Gastrocnemius medialis (tissue), 4 donors: ENCODE measurements at regions not wholly inside any gene's neighbourhood (a gene's known extent, or its start where the extent isn't known, plus 50 kb on each side); places are given as distances from the start of the nearest gene placed in this dataset.
A peak's percentile ranks its signal among the peaks of the same experiment; 100 is the strongest.

Experiments
- ATAC-seq, 2 donors: fragments of 150-250 bp; one replicate each; pipeline ENCODE4 v1.9.1; 2016
- DNase-seq, 2 donors: peaks; one replicate each; pipeline ENCODE4 v3.0.0-alpha.2; 2019
- H3K27ac ChIP-seq, 4 donors: fragments of 200-600 bp; sonication (generic); 1 replicate in 1 of 4; 2 replicates in 3 of 4; pipeline ENCODE4 v1.5.1; 2016 to 2018; ENCODE audit warnings: mild to moderate bottlenecking in 2 of 4, moderate library complexity in 1 of 4
- H3K27me3 ChIP-seq, 3 donors: fragments of 200-600 bp; sonication (generic) in 2 of 3; 1 replicate in 1 of 3; 2 replicates in 2 of 3; pipeline versions ENCODE4 v1.5.1 to v1.6.0; 2016 to 2019; ENCODE audit warnings: mild to moderate bottlenecking in 1 of 3, moderate library complexity in 1 of 3
- H3K36me3 ChIP-seq, 2 donors: fragments of 200-600 bp; sonication (generic) in 1 of 2; one replicate each; pipeline ENCODE4 v1.5.1; 2017 to 2018
- H3K4me1 ChIP-seq, 2 donors: fragments of 200-600 bp; sonication (generic) in 1 of 2; one replicate each; pipeline ENCODE4 v1.5.1; 2016 to 2017; ENCODE audit warnings: mild to moderate bottlenecking in 2 of 2
- H3K4me3 ChIP-seq, 4 donors: fragments of 200-600 bp; sonication (generic) in 3 of 4; 1 replicate in 1 of 4; 2 replicates in 3 of 4; pipeline ENCODE4 v1.5.1; 2016 to 2019; ENCODE audit warnings: mild to moderate bottlenecking in 2 of 4
- H3K9me3 ChIP-seq, 3 donors: fragments of 200-600 bp; sonication (generic) in 2 of 3; 1 replicate in 1 of 3; 2 replicates in 2 of 3; pipeline ENCODE4 v1.5.1; 2016 to 2019
- POLR2A ChIP-seq, 2 donors: fragments of 450-650 bp; IDR thresholded peaks; one replicate each; pipeline ENCODE4 v1.6.1; 2017; ENCODE audit warnings: antibody characterized with exemption in 2 of 2, mild to moderate bottlenecking in 2 of 2, moderate library complexity in 2 of 2
- in situ Hi-C, 4 donors: fragments of 200-750 bp; cut with MboI; loops; one replicate each; pipeline versions ENCODE4 v1.15.0 to v1.8.0; 2017; ENCODE audit warnings: low sequenced_read_pairs in 4 of 4
- intact Hi-C: fragments of 100-400 bp; cut with DNase I; formaldehyde crosslinking; loops from one replicate; pipeline ENCODE4 v1.15.1; 2023; ENCODE audit warnings: low total_unique reads
- TF ChIP-seq, protein P1 (sequence below), 5 experiments: fragments of 450-650 bp in 3 of 5; fragments of 200-600 bp in 2 of 5; sonication (generic) in 2 of 5; IDR thresholded peaks in 4 of 5; conservative IDR thresholded peaks in 1 of 5; 1 replicate in 4 of 5; 2 replicates in 1 of 5; pipeline ENCODE4 v1.5.1; 2016 to 2019; ENCODE audit warnings: antibody characterized with exemption in 5 of 5, mild to moderate bottlenecking in 3 of 5, moderate library complexity in 3 of 5

DNA sequence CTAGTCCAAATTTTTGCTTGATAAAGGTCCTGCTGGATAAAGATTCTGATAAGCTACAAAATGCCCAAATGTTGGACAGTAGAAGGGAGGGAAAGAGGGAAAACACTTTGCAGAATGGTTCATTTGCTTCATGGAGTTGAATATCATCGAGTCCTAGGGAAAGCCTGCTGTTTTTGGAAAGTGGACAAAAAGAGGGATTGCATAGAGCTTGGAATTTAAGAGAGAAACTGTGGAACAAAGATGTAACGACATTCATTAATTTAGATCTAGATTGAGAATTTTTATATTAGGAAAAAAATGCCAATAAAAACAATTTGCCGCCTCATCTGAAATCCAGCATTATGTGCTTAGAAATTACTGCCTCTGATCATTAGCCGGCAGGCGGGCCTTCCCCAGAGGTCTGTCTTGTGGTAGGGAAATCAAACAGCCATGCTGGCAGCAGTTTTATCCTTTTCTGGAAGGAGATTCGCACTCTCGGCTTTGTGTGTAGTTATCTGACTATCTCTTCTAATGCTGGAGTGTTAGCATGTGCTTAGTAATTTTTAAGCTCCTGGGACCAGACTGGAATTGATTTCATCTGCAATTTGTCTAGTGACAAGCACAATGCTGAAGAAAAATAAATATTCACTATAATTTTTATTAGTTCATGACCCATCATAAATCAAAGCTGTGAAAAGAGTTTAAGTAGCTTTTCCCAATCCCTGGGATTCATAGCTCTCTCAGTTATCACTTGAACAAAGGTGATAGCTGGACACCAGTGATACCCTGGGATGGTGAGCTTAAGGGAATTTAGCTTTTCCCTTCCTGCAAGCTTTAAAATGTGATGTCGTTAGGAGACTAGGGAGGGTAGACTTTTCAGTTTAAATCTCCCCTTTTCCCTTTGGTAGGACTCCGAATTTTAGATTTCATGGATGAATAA, 329.5 kb downstream of the PRL start:
- intact Hi-C loops = no loop called here
- in situ Hi-C loops = no loop called here
- H3K27ac ChIP-seq = no peak overlapping the region
- H3K4me3 ChIP-seq = no peak overlapping the region
- no peaks in the 10 kb centered on the region for H3K9me3 ChIP-seq
- no peak for DNase-seq
- no peaks in the 10 kb centered on the region for H3K4me1 ChIP-seq
- no peaks in the 10 kb centered on the region for H3K27me3 ChIP-seq
- H3K36me3 ChIP-seq = no peaks in the 10 kb centered on the region
- ATAC-seq = no peak
- TF ChIP-seq, protein P1, sequence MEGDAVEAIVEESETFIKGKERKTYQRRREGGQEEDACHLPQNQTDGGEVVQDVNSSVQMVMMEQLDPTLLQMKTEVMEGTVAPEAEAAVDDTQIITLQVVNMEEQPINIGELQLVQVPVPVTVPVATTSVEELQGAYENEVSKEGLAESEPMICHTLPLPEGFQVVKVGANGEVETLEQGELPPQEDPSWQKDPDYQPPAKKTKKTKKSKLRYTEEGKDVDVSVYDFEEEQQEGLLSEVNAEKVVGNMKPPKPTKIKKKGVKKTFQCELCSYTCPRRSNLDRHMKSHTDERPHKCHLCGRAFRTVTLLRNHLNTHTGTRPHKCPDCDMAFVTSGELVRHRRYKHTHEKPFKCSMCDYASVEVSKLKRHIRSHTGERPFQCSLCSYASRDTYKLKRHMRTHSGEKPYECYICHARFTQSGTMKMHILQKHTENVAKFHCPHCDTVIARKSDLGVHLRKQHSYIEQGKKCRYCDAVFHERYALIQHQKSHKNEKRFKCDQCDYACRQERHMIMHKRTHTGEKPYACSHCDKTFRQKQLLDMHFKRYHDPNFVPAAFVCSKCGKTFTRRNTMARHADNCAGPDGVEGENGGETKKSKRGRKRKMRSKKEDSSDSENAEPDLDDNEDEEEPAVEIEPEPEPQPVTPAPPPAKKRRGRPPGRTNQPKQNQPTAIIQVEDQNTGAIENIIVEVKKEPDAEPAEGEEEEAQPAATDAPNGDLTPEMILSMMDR (IDR thresholded peaks at IDR 0.05 in 4 of 5, conservative IDR thresholded peaks at IDR 0.05 in 1 of 5) = no peak
- no peak for TF ChIP-seq POLR2A (IDR thresholded peaks at IDR 0.05)

DNA sequence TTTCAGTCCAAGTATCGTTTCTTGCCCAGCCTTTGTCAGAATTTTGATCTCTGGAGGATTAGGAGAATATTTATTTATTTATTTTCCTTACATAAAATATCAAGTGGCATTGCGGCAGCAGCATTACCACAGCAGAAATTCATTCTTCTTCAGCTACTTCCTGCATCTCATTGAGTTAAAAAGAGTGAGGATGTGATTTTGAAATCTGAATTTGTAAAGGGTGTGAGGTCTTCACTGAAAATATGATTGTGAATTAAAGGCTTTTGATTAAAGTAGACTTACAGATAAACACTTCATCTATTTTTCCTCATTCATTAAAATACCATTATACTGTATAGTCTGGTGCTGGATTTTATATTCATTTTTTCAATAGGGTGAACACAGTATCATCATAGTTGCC, 328.4 kb downstream of the PRL start:
- ATAC-seq (no peak), DNase-seq (no peak)
- no peaks in the 10 kb centered on the region for H3K36me3 ChIP-seq
- in situ Hi-C loops = no loop called here
- H3K4me1 ChIP-seq = no peaks in the 10 kb centered on the region
- no peaks in the 10 kb centered on the region for H3K27me3 ChIP-seq
- intact Hi-C loops = no loop called here
- H3K27ac ChIP-seq = no peak overlapping the region
- no peaks in the 10 kb centered on the region for H3K9me3 ChIP-seq
- no peak for TF ChIP-seq POLR2A (IDR thresholded peaks at IDR 0.05)
- TF ChIP-seq, protein P1 (IDR thresholded peaks at IDR 0.05 in 4 of 5, conservative IDR thresholded peaks at IDR 0.05 in 1 of 5) = no peak
- H3K4me3 ChIP-seq = no peak overlapping the region

DNA sequence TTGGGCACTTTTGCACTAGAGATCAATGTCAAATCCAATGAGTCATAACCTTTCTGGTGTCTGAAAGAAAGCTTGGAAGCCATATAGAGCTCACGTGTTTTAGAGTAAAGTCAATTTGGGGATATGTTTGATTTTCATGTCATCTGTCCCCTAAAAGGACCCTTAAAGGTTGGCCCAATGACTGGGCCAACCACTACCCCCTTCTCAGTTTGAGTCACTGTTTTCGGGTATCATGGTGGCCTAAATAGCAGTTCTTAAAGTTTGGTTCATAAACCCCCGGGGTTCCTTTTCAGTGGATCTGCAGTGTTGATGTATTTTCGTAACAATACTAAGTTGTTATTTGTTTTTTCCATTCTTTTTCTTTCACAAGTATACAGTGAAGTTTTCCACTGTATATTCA, 327.6 kb downstream of the PRL start:
- Histone ChIP-seq H3K9me3 (no peaks in the 10 kb centered on the region), H3K36me3 (no peaks in the 10 kb centered on the region), H3K27ac (no peak overlapping the region), H3K4me3 (no peak overlapping the region), H3K27me3 (no peaks in the 10 kb centered on the region), H3K4me1 (no peaks in the 10 kb centered on the region)
- no peak for TF ChIP-seq POLR2A (IDR thresholded peaks at IDR 0.05)
- TF ChIP-seq, protein P1 (IDR thresholded peaks at IDR 0.05 in 4 of 5, conservative IDR thresholded peaks at IDR 0.05 in 1 of 5) = no peak
- DNase-seq (no peak), ATAC-seq (no peak)
- intact Hi-C loops (no loop called here), in situ Hi-C loops (no loop called here)

DNA sequence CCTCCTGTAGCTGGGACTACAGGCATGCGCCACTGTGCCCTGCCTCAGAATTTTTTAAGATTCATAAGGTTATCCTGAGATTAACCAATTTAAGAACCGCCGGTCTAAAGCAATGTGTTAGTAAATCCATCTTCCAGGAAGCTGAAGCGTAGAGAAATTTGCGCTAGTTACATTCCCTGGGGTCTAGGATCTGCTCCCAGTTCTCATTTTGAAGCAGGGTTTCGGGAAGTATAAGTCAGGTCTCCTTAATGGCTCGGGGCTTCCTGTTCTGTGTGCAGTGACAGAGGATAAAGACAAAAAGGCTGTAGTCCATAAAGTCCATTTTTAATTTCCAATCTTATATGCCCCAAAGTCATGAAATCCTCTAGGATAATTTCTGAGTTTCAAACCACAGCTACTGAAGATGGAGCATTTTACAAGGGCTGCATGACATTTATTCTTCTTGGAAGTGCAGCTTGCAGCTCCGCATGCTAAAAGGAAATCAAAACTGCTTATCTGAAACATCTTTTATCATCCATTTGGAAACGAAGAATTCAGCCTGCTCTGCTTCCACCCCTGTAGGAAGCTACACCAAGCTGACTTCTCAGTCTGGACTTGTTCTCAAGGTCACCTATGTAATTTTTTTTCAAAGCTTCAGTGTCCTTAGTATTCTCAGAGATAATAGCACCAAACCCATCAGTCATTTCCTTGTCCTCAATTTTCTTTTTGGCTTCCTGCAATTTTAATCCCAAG, 326.1 kb downstream of the PRL start:
- H3K4me3 ChIP-seq = no peak overlapping the region
- no peak for ATAC-seq
- TF ChIP-seq, protein P1 (IDR thresholded peaks at IDR 0.05 in 4 of 5, conservative IDR thresholded peaks at IDR 0.05 in 1 of 5) = no peak
- TF ChIP-seq POLR2A (IDR thresholded peaks at IDR 0.05) = no peak

More for the DNA sequence above, 326.1 kb downstream of the PRL start:
- no peak for DNase-seq
- peak overlapping the region in 1 of 4 donors; percentile 4 for H3K27ac ChIP-seq
- H3K4me1 ChIP-seq = no peaks in the 10 kb centered on the region
- no peaks in the 10 kb centered on the region for H3K27me3 ChIP-seq
- H3K9me3 ChIP-seq = no peaks in the 10 kb centered on the region
- intact Hi-C loops = no loop called here
- H3K36me3 ChIP-seq = no peaks in the 10 kb centered on the region
- in situ Hi-C loops = no loop called here
